Prostate gland (tissue), 2 donors: ENCODE measurements at regions not wholly inside any gene's neighbourhood (a gene's known extent, or its start where the extent isn't known, plus 50 kb on each side); places are given as distances from the start of the nearest gene placed in this dataset.

Experiments used
- POLR2A ChIP-seq: fragments of 450-650 bp; IDR thresholded peaks from one replicate; pipeline ENCODE4 v1.6.1; 2016; ENCODE audit warnings: antibody characterized with exemption, mild to moderate bottlenecking
- TF ChIP-seq, protein P1 (sequence below), 4 experiments: fragments of 200-600 bp in 2 of 4; fragments of 450-650 bp in 2 of 4; sonication (generic) in 2 of 4; IDR thresholded peaks; 1 replicate in 3 of 4; 2 replicates in 1 of 4; pipeline ENCODE4 v1.5.1; 2016 to 2019; ENCODE audit warnings: antibody characterized with exemption in 4 of 4, mild to moderate bottlenecking in 2 of 4, moderate library complexity in 2 of 4

DNA sequence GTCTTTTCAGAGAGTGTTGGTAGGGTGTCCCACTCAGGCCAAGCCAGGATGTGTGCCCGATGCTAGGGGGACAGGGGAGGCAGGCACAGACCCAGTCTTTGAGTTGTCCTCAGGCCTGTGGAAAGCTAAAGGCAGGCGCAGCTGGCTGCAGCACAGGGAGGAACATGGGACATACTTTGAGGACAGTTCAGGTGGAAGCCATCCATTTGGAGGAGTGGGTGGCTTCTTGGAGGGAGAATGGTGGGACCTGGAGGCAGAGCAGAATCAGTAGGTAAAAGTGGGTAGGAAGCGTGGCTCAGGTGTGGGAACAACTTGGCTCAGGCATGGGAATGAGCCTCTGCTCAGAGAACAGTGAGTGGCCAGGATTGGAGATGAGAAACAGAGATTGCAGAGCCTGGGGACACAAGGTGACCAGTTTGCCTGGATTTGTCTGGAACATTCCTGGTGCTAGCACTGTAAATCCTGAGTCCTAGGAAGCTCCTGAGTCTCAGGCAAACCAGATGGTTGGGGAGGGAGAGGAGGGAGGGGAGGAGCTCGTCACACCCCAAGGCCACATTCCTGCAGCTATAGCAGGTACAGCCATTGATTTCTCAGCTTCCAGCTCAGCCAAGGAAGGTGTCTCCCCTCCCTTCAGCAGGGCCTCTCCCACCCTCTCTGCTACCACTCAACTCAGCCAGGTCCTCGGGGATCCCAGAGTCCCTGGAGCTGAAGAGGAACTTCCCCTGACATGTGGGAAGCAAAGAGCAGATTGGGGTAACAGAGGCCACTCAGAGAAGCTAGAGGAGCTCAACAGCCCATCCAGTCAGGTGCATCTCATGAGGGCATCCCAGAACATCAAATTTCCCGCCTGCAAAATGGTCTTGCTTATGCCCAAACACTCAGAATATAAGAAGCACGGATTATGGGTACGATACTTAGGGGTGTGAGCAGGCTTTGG, 65.2 kb upstream of the TINAGL1 start:
- TF ChIP-seq, protein P1, sequence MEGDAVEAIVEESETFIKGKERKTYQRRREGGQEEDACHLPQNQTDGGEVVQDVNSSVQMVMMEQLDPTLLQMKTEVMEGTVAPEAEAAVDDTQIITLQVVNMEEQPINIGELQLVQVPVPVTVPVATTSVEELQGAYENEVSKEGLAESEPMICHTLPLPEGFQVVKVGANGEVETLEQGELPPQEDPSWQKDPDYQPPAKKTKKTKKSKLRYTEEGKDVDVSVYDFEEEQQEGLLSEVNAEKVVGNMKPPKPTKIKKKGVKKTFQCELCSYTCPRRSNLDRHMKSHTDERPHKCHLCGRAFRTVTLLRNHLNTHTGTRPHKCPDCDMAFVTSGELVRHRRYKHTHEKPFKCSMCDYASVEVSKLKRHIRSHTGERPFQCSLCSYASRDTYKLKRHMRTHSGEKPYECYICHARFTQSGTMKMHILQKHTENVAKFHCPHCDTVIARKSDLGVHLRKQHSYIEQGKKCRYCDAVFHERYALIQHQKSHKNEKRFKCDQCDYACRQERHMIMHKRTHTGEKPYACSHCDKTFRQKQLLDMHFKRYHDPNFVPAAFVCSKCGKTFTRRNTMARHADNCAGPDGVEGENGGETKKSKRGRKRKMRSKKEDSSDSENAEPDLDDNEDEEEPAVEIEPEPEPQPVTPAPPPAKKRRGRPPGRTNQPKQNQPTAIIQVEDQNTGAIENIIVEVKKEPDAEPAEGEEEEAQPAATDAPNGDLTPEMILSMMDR (IDR thresholded peaks at IDR 0.05): no peak
- no peak for TF ChIP-seq POLR2A
